Endodermal cell (in vitro differentiated cells): ENCODE measurements at regions not wholly inside any gene's neighbourhood (a gene's known extent, or its start where the extent isn't known, plus 50 kb on each side); places are given as distances from the start of the nearest gene placed in this dataset.
A peak's percentile ranks its signal among the peaks of the same experiment; 100 is the strongest.

Experiments used
- DNase-seq: peaks from one replicate; pipeline ENCODE4 v3.0.0-alpha.2; 2017
- H3K27ac ChIP-seq: 2 replicates; pipeline ENCODE4 v1.5.1; 2013; ENCODE audit warnings: mild to moderate bottlenecking, low read depth, low read length, moderate library complexity
- H3K27me3 ChIP-seq: 2 replicates; pipeline ENCODE4 v1.6.1; 2013; ENCODE audit warnings: mild to moderate bottlenecking, low read length, moderate library complexity; ENCODE audit not compliant: insufficient read depth, control insufficient read depth, poor library complexity, severe bottlenecking
- H3K36me3 ChIP-seq: 2 replicates; pipeline ENCODE4 v1.7.0; 2013; ENCODE audit warnings: mild to moderate bottlenecking, low read length, moderate library complexity; ENCODE audit not compliant: control insufficient read depth, insufficient read depth
- H3K4me1 ChIP-seq: one replicate; pipeline ENCODE4 v1.7.0; 2013; ENCODE audit warnings: low read length; ENCODE audit not compliant: control insufficient read depth, insufficient read depth
- H3K4me3 ChIP-seq: 2 replicates; pipeline ENCODE4 v1.5.1; 2013; ENCODE audit warnings: mild to moderate bottlenecking, low read length, moderate library complexity
- H3K9ac ChIP-seq: 2 replicates; pipeline ENCODE4 v1.6.1; 2013; ENCODE audit warnings: mild to moderate bottlenecking, low read length, moderate library complexity; ENCODE audit not compliant: poor library complexity, severe bottlenecking; ENCODE audit errors: extremely low read depth
- H3K9me3 ChIP-seq: 2 replicates; pipeline ENCODE4 v1.6.1; 2013; ENCODE audit warnings: mild to moderate bottlenecking, low read length, moderate library complexity; ENCODE audit not compliant: control insufficient read depth
- H3K27ac Mint-ChIP-seq: 2 replicates; pipeline ENCODE4 v1.8.0; 2020; ENCODE audit warnings: mixed read lengths
- H3K27me3 Mint-ChIP-seq: 2 replicates; pipeline ENCODE4 v1.8.0; 2021; ENCODE audit warnings: mild to moderate bottlenecking, mixed read lengths; ENCODE audit not compliant: insufficient read depth
- H3K36me3 Mint-ChIP-seq: 2 replicates; pipeline ENCODE4 v1.8.0; 2020; ENCODE audit warnings: low read depth, mixed read lengths
- H3K4me1 Mint-ChIP-seq: 2 replicates; pipeline ENCODE4 v1.8.0; 2020; ENCODE audit warnings: mixed read lengths
- H3K4me3 Mint-ChIP-seq: 2 replicates; pipeline ENCODE4 v1.8.0; 2020; ENCODE audit warnings: mild to moderate bottlenecking, moderate library complexity, mixed read lengths
- H3K9me3 Mint-ChIP-seq: 2 replicates; pipeline ENCODE4 v1.8.0; 2020; ENCODE audit warnings: mild to moderate bottlenecking, mixed read lengths
- WGBS, 2 experiments: methylation state at CpG; one replicate each; pipeline versions ENCODE4 v1.1.5 to v1.1.7; 2013; ENCODE audit warnings: missing lambda C conversion rate in 2 of 2, mixed read lengths in 1 of 2; ENCODE audit not compliant: insufficient coverage in 1 of 2, insufficient read length in 1 of 2; 5-methylcytosine and 5-hydroxymethylcytosine counted together
- TF ChIP-seq, protein P1 (sequence below): fragments of 200-600 bp; sonication (generic); conservative IDR thresholded peaks from 2 replicates; pipeline ENCODE4 v1.5.0; 2021; ENCODE audit warnings: antibody characterized with exemption, mild to moderate bottlenecking

DNA sequence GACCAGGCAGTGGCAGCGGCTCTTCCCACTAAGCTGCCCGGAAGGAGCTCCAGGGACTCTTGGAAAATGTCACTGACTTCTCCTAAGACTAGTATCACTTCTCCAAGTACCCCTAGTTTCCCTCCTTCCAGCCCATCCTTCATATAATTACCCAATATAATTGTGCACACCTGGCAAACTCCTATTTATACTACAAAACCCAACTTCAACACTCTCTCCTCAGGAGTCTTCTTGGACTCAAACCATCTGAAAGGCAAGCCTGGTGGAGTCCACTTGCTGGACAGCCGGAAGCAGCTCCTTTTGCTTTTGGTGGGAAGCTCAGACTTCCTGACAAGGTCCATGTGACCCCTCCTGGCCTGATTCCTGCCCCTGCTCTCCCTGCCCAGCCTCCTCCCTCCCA lies 955.9 kb downstream of the TBC1D22A start:
- Histone ChIP-seq H3K9ac (no peak overlapping the region), H3K36me3 (no peaks in the 10 kb centered on the region), H3K9me3 (peaks cover 41% of the 10 kb centered on the region), H3K4me1 (peaks cover 10% of the 10 kb centered on the region), H3K27ac (no peak overlapping the region), H3K4me3 (no peak overlapping the region), H3K27me3 (no peaks in the 10 kb centered on the region)
- peaks cover 28% of the 10 kb centered on the region for H3K9me3 Mint-ChIP-seq
- no peak overlapping the region for H3K4me3 Mint-ChIP-seq
- TF ChIP-seq, protein P1, sequence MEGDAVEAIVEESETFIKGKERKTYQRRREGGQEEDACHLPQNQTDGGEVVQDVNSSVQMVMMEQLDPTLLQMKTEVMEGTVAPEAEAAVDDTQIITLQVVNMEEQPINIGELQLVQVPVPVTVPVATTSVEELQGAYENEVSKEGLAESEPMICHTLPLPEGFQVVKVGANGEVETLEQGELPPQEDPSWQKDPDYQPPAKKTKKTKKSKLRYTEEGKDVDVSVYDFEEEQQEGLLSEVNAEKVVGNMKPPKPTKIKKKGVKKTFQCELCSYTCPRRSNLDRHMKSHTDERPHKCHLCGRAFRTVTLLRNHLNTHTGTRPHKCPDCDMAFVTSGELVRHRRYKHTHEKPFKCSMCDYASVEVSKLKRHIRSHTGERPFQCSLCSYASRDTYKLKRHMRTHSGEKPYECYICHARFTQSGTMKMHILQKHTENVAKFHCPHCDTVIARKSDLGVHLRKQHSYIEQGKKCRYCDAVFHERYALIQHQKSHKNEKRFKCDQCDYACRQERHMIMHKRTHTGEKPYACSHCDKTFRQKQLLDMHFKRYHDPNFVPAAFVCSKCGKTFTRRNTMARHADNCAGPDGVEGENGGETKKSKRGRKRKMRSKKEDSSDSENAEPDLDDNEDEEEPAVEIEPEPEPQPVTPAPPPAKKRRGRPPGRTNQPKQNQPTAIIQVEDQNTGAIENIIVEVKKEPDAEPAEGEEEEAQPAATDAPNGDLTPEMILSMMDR: no peak
- peaks cover 2% of the 10 kb centered on the region for H3K27me3 Mint-ChIP-seq
- peaks cover 24% of the 10 kb centered on the region for H3K4me1 Mint-ChIP-seq
- no peak for DNase-seq
- WGBS, 2 experiments: 83 to 91% methylated on average over 3 of the region's 3 CpGs
- H3K27ac Mint-ChIP-seq: no peak overlapping the region
- peaks cover 18% of the 10 kb centered on the region for H3K36me3 Mint-ChIP-seq

DNA sequence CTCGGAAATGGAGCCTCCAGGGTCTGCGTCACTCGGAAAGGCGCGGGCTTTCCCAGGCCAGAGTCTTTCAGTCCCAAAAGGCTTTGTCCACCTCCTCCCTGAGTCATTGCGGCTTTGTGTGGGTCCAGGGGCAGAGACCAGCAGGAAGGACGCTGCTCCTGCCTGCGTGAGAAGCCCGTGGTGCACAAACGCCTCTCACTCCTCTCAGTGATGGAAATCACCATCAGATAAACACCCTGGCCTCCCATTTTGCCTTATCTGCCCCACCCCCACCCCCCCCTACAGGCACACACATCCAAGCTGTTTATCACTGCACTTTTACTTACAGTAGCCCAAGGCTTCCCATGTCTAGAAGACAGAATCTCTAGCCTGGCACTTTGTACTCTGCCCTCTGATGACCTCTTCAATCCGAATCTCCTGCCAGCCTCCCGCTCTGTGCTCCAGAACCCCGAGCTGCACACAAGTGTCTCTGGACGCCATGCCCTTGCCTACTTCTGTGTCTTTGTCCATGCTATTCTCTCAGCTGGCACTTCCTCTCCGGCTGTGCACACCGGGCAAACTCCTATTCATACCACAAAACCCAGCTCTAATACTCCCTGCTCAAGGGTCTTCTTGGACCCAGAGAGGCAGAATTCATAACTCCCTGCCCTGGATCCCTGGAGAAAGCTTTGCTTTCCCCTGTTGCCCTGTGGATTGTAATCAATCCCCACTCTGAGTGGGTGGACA lies 954.6 kb downstream of the TBC1D22A start:
- H3K27ac Mint-ChIP-seq: no peak overlapping the region
- no peak overlapping the region for H3K9ac ChIP-seq
- no peak overlapping the region for H3K27ac ChIP-seq
- no peak overlapping the region for H3K4me3 Mint-ChIP-seq
- H3K36me3 ChIP-seq: no peaks in the 10 kb centered on the region
- TF ChIP-seq, protein P1: no peak
- H3K27me3 ChIP-seq: no peaks in the 10 kb centered on the region
- WGBS, 2 experiments: 84 to 85% methylated on average over 12 to 16 of the region's 16 CpGs
- peak; percentile 60 for DNase-seq
- peaks cover 2% of the 10 kb centered on the region for H3K27me3 Mint-ChIP-seq
- H3K9me3 Mint-ChIP-seq: peaks cover 29% of the 10 kb centered on the region
- peaks cover 24% of the 10 kb centered on the region for H3K4me1 Mint-ChIP-seq
- H3K9me3 ChIP-seq: peaks cover 38% of the 10 kb centered on the region
- H3K4me3 ChIP-seq: no peak overlapping the region
- H3K4me1 ChIP-seq: peaks cover 10% of the 10 kb centered on the region
- H3K36me3 Mint-ChIP-seq: peaks cover 18% of the 10 kb centered on the region

DNA sequence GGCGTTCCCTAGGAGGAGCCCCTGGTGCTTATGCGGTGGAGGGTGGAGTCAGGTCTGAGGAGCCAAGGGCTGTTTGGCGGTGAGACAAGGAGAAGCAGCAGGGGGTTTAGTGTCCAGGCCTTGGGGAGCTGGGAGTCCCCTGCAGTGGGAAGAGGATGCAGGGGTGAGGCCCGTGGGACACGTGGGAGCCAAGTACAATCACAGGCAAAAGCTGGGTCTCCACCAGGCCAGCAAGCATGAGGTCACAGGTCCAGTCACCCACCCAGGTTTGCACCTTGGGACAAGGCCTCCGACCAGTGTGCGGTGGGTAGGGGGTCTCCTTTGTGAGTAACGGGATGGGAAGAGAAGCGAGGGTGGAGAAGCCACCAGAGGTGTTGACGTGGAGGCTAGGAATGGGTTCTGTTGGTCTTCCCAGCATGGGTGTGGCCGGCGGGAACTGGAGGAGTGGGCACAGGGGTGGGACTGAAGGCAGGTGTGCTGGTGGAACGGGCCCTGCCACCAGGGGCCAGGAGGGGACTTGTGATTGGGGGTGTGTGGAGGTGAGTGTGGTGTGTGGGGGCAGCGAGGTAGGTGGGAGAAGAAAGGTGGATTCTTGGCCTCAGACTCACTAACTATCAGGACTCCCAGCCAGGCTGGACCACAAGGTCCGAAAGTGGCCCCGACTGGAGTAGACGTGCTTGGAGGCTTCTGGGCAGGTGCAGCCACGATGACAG lies 953.6 kb downstream of the TBC1D22A start:
- WGBS, 2 experiments: 90 to 95% methylated on average over 8 to 18 of the region's 18 CpGs
- Histone ChIP-seq H3K9ac (no peak overlapping the region), H3K4me1 (peaks cover 10% of the 10 kb centered on the region), H3K27ac (no peak overlapping the region), H3K27me3 (no peaks in the 10 kb centered on the region), H3K4me3 (no peak overlapping the region), H3K36me3 (no peaks in the 10 kb centered on the region), H3K9me3 (peaks cover 31% of the 10 kb centered on the region)
- Mint-ChIP-seq H3K36me3 (peaks cover 18% of the 10 kb centered on the region), H3K4me3 (no peak overlapping the region), H3K4me1 (peaks cover 24% of the 10 kb centered on the region), H3K9me3 (peaks cover 27% of the 10 kb centered on the region), H3K27ac (no peak overlapping the region), H3K27me3 (peaks cover 2% of the 10 kb centered on the region)
- TF ChIP-seq, protein P1: no peak
- no peak for DNase-seq
